IPS-15b (cell line): ENCODE measurements at regions not wholly inside any gene's neighbourhood (a gene's known extent, or its start where the extent isn't known, plus 50 kb on each side); places are given as distances from the start of the nearest gene placed in this dataset.

Source experiments
- H3K27me3 ChIP-seq: one replicate; pipeline ENCODE4 v1.6.1; 2013; ENCODE audit warnings: low read length; ENCODE audit not compliant: control insufficient read depth, insufficient read depth
- H3K36me3 ChIP-seq: one replicate; pipeline ENCODE4 v1.6.1; 2013; ENCODE audit warnings: low read length; ENCODE audit not compliant: control insufficient read depth, insufficient read depth
- H3K4me1 ChIP-seq: one replicate; pipeline ENCODE4 v1.6.1; 2013; ENCODE audit warnings: mild to moderate bottlenecking, low read length; ENCODE audit not compliant: control insufficient read depth, insufficient read depth
- H3K4me3 ChIP-seq: one replicate; pipeline ENCODE4 v1.5.1; 2013; ENCODE audit warnings: low read depth, low read length
- H3K9ac ChIP-seq: one replicate; pipeline ENCODE4 v1.6.1; 2013; ENCODE audit warnings: low read depth, mild to moderate bottlenecking, low read length
- H3K9me3 ChIP-seq: one replicate; pipeline ENCODE4 v1.6.1; 2013; ENCODE audit warnings: mild to moderate bottlenecking, low read length; ENCODE audit not compliant: control insufficient read depth, insufficient read depth

- Histone ChIP-seq H3K9me3 (no peaks in the 10 kb centered on the region), H3K36me3 (no peaks in the 10 kb centered on the region), H3K4me3 (no peak overlapping the region), H3K27me3 (no peaks in the 10 kb centered on the region), H3K4me1 (no peaks in the 10 kb centered on the region), H3K9ac (no peak overlapping the region)
Measured at GRCh38 chr22:27224485-27225374, 567.3 kb downstream of the MIAT start.

DNA sequence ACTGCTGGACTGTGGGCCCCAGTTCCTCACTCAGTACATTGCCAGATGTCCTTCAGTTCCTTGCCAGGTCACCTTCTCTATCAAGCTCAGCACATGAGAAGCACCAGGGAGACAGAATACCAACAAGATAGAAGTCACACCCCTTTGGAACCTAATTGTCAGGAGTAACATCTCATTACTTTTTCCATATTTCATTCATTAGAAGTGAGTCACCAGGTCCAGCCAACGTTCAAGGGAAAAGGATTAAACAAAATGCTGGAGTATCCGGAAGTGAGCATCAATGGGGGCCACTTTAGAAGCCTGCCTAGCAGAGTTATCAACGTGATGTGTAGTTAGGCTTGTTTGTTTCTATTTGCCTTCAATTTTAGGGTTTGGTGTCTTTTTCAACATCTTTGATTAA lies 569.3 kb downstream of the MIAT start:
- Histone ChIP-seq H3K9me3 (no peaks in the 10 kb centered on the region), H3K27me3 (no peaks in the 10 kb centered on the region), H3K4me1 (no peaks in the 10 kb centered on the region), H3K36me3 (no peaks in the 10 kb centered on the region), H3K4me3 (no peak overlapping the region), H3K9ac (no peak overlapping the region)

DNA sequence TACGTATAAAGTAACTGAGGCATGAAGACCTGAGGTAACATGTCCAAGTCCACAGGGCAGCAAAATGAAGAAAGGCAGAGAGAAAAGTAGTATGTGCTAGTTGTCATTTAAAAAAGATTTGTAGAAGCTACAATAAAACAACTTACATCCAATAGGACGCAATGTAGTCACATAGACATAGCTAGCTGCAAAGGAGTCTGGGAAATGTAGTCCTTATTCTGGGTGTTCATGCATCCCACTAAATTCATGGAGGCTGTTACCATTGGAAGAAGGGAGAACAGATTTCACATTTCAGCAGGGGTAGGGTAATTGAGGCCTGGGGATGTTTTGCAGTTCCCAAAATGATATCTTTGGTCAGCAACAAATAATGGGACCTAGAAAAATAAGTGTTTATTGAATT lies 571.4 kb downstream of the MIAT start:
- no peaks in the 10 kb centered on the region for H3K9me3 ChIP-seq
- H3K36me3 ChIP-seq, result no peaks in the 10 kb centered on the region
- H3K27me3 ChIP-seq, result no peaks in the 10 kb centered on the region
- no peak overlapping the region for H3K4me3 ChIP-seq
- no peaks in the 10 kb centered on the region for H3K4me1 ChIP-seq
- H3K9ac ChIP-seq, result no peak overlapping the region

GRCh38 chr22:27230189-27230588 lies 571.4 kb downstream of the MN1 start:
- H3K36me3 ChIP-seq, result no peaks in the 10 kb centered on the region
- H3K9ac ChIP-seq, result no peak overlapping the region
- no peak overlapping the region for H3K4me3 ChIP-seq
- no peaks in the 10 kb centered on the region for H3K4me1 ChIP-seq
- no peaks in the 10 kb centered on the region for H3K9me3 ChIP-seq
- no peaks in the 10 kb centered on the region for H3K27me3 ChIP-seq

GRCh38 chr22:27231266-27231665 lies 570.3 kb downstream of the MN1 start:
- H3K4me1 ChIP-seq, result no peaks in the 10 kb centered on the region
- H3K4me3 ChIP-seq, result no peak overlapping the region
- H3K27me3 ChIP-seq, result no peaks in the 10 kb centered on the region

DNA sequence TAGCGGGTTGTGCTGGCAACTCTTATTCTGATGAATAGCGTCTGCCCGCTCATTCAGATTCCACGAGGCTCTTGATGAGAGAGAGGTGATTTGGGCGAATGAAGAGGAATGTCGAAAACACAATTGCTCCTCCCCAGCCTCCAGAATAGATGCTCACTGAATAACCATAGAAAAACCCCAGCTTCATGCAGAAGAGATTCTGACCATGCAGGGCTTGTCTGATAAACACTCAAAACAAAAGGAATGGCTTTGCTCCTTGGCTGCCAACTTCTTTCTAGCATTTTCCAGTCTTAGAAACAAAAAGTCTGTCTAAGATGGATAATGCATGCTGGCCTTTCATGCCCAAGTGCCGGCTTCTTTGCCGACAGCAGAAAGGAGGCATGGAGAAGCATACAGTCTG lies 569.5 kb downstream of the MN1 start:
- H3K4me1 ChIP-seq, result no peaks in the 10 kb centered on the region
- H3K9ac ChIP-seq, result no peak overlapping the region
- H3K9me3 ChIP-seq, result no peaks in the 10 kb centered on the region
- H3K36me3 ChIP-seq, result no peaks in the 10 kb centered on the region
- no peak overlapping the region for H3K4me3 ChIP-seq
- no peaks in the 10 kb centered on the region for H3K27me3 ChIP-seq

More at GRCh38 chr22:27231266-27231665, 570.3 kb downstream of the MN1 start:
- Histone ChIP-seq H3K36me3 (no peaks in the 10 kb centered on the region), H3K9me3 (no peaks in the 10 kb centered on the region), H3K9ac (no peak overlapping the region)

GRCh38 chr22:27237080-27237741 lies 564.3 kb downstream of the MN1 start:
- no peak overlapping the region for H3K9ac ChIP-seq
- no peaks in the 10 kb centered on the region for H3K4me1 ChIP-seq

DNA sequence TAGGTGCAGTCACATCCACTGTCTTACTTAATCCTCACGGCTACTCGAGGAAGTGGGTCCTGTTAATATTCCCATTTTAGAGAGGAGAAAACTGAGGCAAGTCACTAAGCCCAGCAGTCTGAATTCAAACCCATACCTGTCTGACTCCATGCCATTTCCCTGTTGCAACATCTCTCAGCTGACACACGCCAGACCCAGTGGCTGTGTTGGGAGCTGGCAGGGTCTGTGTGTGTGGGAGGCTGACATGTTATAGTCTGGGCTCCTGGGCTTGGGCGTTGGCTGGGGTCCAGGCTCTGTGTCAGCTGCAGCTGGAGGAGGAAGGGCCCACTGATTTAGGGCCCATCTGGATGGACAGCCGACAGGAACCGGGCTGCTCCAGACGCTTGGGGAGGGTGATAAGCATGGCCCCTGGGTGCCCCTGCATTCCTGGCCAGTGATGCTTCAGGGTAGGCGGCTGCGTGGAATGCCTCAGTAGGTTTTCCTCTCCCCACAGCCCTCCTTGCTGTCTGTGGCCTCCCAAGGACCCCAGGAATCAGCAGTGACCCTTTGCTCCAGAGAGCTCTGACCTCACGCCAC lies 562.5 kb downstream of the MN1 start:
- Histone ChIP-seq H3K27me3 (no peaks in the 10 kb centered on the region), H3K9ac (no peak overlapping the region)

More at GRCh38 chr22:27237080-27237741, 564.3 kb downstream of the MN1 start:
- H3K9me3 ChIP-seq, result no peaks in the 10 kb centered on the region
- H3K4me3 ChIP-seq, result no peak overlapping the region
- no peaks in the 10 kb centered on the region for H3K27me3 ChIP-seq
- H3K36me3 ChIP-seq, result no peaks in the 10 kb centered on the region

GRCh38 chr22:27239520-27239919 lies 562.0 kb downstream of the MN1 start:
- no peaks in the 10 kb centered on the region for H3K27me3 ChIP-seq
- no peak overlapping the region for H3K4me3 ChIP-seq
- no peaks in the 10 kb centered on the region for H3K4me1 ChIP-seq
- H3K9ac ChIP-seq, result no peak overlapping the region
- H3K36me3 ChIP-seq, result no peaks in the 10 kb centered on the region
- no peaks in the 10 kb centered on the region for H3K9me3 ChIP-seq

More for the DNA sequence above, 562.5 kb downstream of the MN1 start:
- H3K9me3 ChIP-seq, result no peaks in the 10 kb centered on the region
- no peaks in the 10 kb centered on the region for H3K4me1 ChIP-seq
- no peaks in the 10 kb centered on the region for H3K36me3 ChIP-seq
- H3K4me3 ChIP-seq, result no peak overlapping the region

DNA sequence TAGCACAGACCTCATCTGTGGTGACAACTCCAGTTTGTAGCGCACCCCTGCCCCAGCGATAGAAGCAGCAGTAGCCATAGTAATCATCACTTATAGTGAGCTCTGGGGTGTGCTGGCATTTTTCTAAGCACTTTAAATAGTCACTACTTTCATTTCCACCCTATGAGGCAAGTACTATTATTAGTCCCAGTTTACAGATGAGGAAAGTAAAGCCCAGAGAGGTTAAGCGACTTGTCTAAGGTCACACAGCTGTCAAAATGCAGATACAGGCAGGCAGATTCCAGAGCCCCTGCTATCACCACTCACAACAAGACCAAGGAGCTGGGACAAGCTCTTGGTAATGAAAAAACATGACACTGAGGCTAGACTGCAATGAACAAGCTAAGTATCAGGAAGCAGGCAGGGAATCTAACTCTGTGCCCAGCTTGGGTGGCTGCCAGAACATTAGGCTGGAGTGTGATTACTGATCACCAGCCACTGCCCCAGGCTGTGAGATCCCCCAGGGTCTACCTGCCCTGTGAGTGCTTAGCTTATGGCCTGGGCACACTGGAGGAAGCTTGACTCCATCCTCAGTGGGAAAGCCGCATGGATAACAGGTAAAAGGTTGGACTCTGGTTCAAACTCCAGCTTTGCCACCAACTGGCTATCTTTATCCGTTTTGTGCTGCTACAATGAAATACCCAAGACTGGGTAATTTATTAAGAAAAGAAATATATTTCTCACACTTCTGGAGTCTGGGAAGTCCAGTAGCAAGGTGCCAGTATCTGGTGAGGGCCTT lies 561.1 kb downstream of the MN1 start:
- Histone ChIP-seq H3K4me1 (no peaks in the 10 kb centered on the region), H3K9me3 (no peaks in the 10 kb centered on the region), H3K9ac (no peak overlapping the region), H3K4me3 (no peak overlapping the region), H3K27me3 (no peaks in the 10 kb centered on the region), H3K36me3 (no peaks in the 10 kb centered on the region)
